H1 (cell line): ENCODE measurements at regions not wholly inside any gene's neighbourhood (a gene's known extent, or its start where the extent isn't known, plus 50 kb on each side); places are given as distances from the start of the nearest gene placed in this dataset.
A peak's percentile ranks its signal among the peaks of the same experiment; 100 is the strongest.

Source experiments
- CTCF ChIA-PET: fragments of 300-600 bp; sonication (Branson Sonifier 250); formaldehyde crosslinking; loops from one replicate; lab custom pipeline; 2021; ENCODE audit not compliant: partially characterized antibody; lab: Charles Lee
- POLR2A ChIA-PET: fragments of 300-600 bp; sonication (Branson Sonifier 250); formaldehyde crosslinking; loops from one replicate; lab custom pipeline; 2021; ENCODE audit warnings: inconsistent platforms; ENCODE audit not compliant: partially characterized antibody; lab: Charles Lee
- DNase-seq, 2 experiments: peaks; one replicate each; pipeline versions ENCODE4 v3.0.0 to v3.0.0-alpha.2; 2010 to 2022; ENCODE audit warnings: low spot score in 2 of 2, low read depth in 1 of 2, mixed read lengths in 1 of 2
- FAIRE-seq: peaks from 2 replicates; lab custom pipeline; 2011; peaks lifted over from hg19 to GRCh38; lab: Jason Lieb, UNC
- H2AFZ ChIP-seq: 2 replicates; pipeline ENCODE4 v1.8.1; 2012; ENCODE audit warnings: low read length, inconsistent platforms
- H2AK5ac ChIP-seq: 2 replicates; pipeline ENCODE4 v1.6.1; 2013; ENCODE audit warnings: low read depth, low read length
- H2BK120ac ChIP-seq: replicated peaks from 2 replicates; pipeline ENCODE3; 2013; ENCODE audit warnings: low read depth, low read length, inconsistent platforms
- H2BK12ac ChIP-seq: 2 replicates; pipeline ENCODE4 v1.6.1; 2013; ENCODE audit warnings: low read depth, low read length
- H2BK15ac ChIP-seq: 2 replicates; pipeline ENCODE4 v1.6.1; 2013; ENCODE audit warnings: low read length
- H2BK20ac ChIP-seq: 2 replicates; pipeline ENCODE4 v1.6.1; 2013; ENCODE audit warnings: low read length
- H2BK5ac ChIP-seq: 2 replicates; pipeline ENCODE4 v1.6.1; 2013; ENCODE audit warnings: low read depth, low read length
- H3K14ac ChIP-seq: 2 replicates; pipeline ENCODE4 v1.6.1; 2013; ENCODE audit warnings: inconsistent platforms; ENCODE audit not compliant: insufficient read length
- H3K18ac ChIP-seq: 2 replicates; pipeline ENCODE4 v1.6.1; 2013; ENCODE audit warnings: low read length; ENCODE audit errors: extremely low read depth
- H3K23ac ChIP-seq: 2 replicates; pipeline ENCODE4 v1.6.1; 2013; ENCODE audit warnings: inconsistent platforms; ENCODE audit not compliant: insufficient read length
- H3K23me2 ChIP-seq: 2 replicates; pipeline ENCODE4 v1.6.1; 2013; ENCODE audit warnings: low read depth, low read length
- H3K27ac ChIP-seq: 2 replicates; pipeline ENCODE4 v1.6.1; 2011; ENCODE audit warnings: low read depth, low read length, inconsistent platforms
- H3K27me3 ChIP-seq, 4 experiments: replicated peaks in 1 of 4; 1 replicate in 1 of 4; 2 replicates in 3 of 4; pipeline versions ENCODE4 v1.6.1 to v1.8.1; 2011 to 2013; ENCODE audit warnings: low read length in 3 of 4, mild to moderate bottlenecking in 3 of 4, inconsistent platforms in 2 of 4, mixed read lengths in 2 of 4, moderate library complexity in 1 of 4; ENCODE audit not compliant: control insufficient read depth in 3 of 4, insufficient read depth in 3 of 4; ENCODE audit errors: extremely low read depth in 1 of 4
- H3K36me3 ChIP-seq, 4 experiments: 2 replicates each; pipeline versions ENCODE4 v1.6.1 to v1.8.1; 2011 to 2013; ENCODE audit warnings: mild to moderate bottlenecking in 4 of 4, low read length in 3 of 4, moderate library complexity in 2 of 4, control low read depth in 1 of 4, inconsistent platforms in 1 of 4; ENCODE audit not compliant: insufficient read depth in 4 of 4, control insufficient read depth in 2 of 4
- H3K4ac ChIP-seq: replicated peaks from 2 replicates; pipeline ENCODE3; 2013; ENCODE audit warnings: low read length, low read depth, mixed read lengths, inconsistent platforms; ENCODE audit not compliant: insufficient read length
- H3K4me1 ChIP-seq, 4 experiments: replicated peaks in 1 of 4; 1 replicate in 1 of 4; 2 replicates in 3 of 4; pipeline versions ENCODE4 v1.6.1 to v1.8.1; 2011 to 2013; ENCODE audit warnings: low read length in 3 of 4, inconsistent platforms in 2 of 4, mixed read lengths in 1 of 4; ENCODE audit not compliant: insufficient read depth in 4 of 4, control insufficient read depth in 3 of 4
- H3K4me2 ChIP-seq, 2 experiments: 2 replicates each; pipeline versions ENCODE4 v1.6.1 to v1.8.1; 2011 to 2013; ENCODE audit warnings: low read depth in 2 of 2, low read length in 2 of 2, control low read depth in 1 of 2, inconsistent platforms in 1 of 2, mild to moderate bottlenecking in 1 of 2; ENCODE audit not compliant: insufficient read depth in 1 of 2
- H3K4me3 ChIP-seq, 4 experiments: fragments of 200-600, 300-600 bp in 1 of 4; sonication (generic), shearing (Covaris generic), sonication (Bioruptor Twin) in 1 of 4; 2 replicates each; pipeline versions ENCODE4 v1.5.1 to v1.8.1; 2011 to 2016; ENCODE audit warnings: low read length in 4 of 4, low read depth in 3 of 4, control low read depth in 2 of 4, inconsistent platforms in 2 of 4, mild to moderate bottlenecking in 2 of 4, mixed read lengths in 1 of 4, moderate library complexity in 1 of 4; ENCODE audit not compliant: insufficient read depth in 2 of 4; ENCODE audit errors: extremely low read depth in 1 of 4
- H3K56ac ChIP-seq: replicated peaks from 2 replicates; pipeline ENCODE3; 2013; ENCODE audit warnings: low read depth, mild to moderate bottlenecking, mixed read lengths, low read length, inconsistent platforms; ENCODE audit not compliant: insufficient read length
- H3K79me1 ChIP-seq: 2 replicates; pipeline ENCODE4 v1.6.1; 2013; ENCODE audit warnings: low read depth, low read length, control low read depth
- H3K79me2 ChIP-seq, 2 experiments: 2 replicates each; pipeline versions ENCODE4 v1.6.1 to v1.8.1; 2012 to 2013; ENCODE audit warnings: low read length in 2 of 2, mild to moderate bottlenecking in 2 of 2, inconsistent platforms in 1 of 2; ENCODE audit not compliant: insufficient read depth in 2 of 2, control insufficient read depth in 1 of 2
- H3K9ac ChIP-seq, 4 experiments: replicated peaks in 1 of 4; 1 replicate in 1 of 4; 2 replicates in 3 of 4; pipeline versions ENCODE4 v1.6.1 to v1.8.1; 2011 to 2013; ENCODE audit warnings: low read depth in 3 of 4, low read length in 3 of 4, control low read depth in 2 of 4, mild to moderate bottlenecking in 2 of 4, moderate library complexity in 2 of 4, inconsistent platforms in 1 of 4; ENCODE audit errors: extremely low read depth in 1 of 4
- H3K9me3 ChIP-seq, 2 experiments: 2 replicates each; pipeline versions ENCODE4 v1.6.1 to v1.8.1; 2012 to 2013; ENCODE audit warnings: mild to moderate bottlenecking in 2 of 2, moderate library complexity in 2 of 2, control low read depth in 1 of 2, inconsistent platforms in 1 of 2, low read depth in 1 of 2, low read length in 1 of 2, mixed read lengths in 1 of 2; ENCODE audit not compliant: insufficient read depth in 2 of 2
- H4K20me1 ChIP-seq, 2 experiments: replicated peaks in 1 of 2; 2 replicates each; pipeline versions ENCODE3 to v1.8.1; 2011 to 2013; ENCODE audit warnings: inconsistent platforms in 2 of 2, low read length in 2 of 2, mild to moderate bottlenecking in 1 of 2; ENCODE audit not compliant: insufficient read depth in 2 of 2, control insufficient read depth in 1 of 2
- H4K5ac ChIP-seq: 2 replicates; pipeline ENCODE4 v1.6.1; 2013; ENCODE audit warnings: low read length, low read depth, mixed read lengths, inconsistent platforms; ENCODE audit not compliant: insufficient read length
- H4K8ac ChIP-seq: 2 replicates; pipeline ENCODE4 v1.8.0; 2013; ENCODE audit warnings: mild to moderate bottlenecking, moderate library complexity, low read length, inconsistent platforms; ENCODE audit not compliant: insufficient read depth; ENCODE audit errors: extremely low read depth
- H4K91ac ChIP-seq: replicated peaks from 2 replicates; pipeline ENCODE3; 2013; ENCODE audit warnings: low read length, mixed read lengths, inconsistent platforms; ENCODE audit not compliant: insufficient read length
- EP300 ChIP-seq, 2 experiments: IDR thresholded peaks; 1 replicate in 1 of 2; 2 replicates in 1 of 2; pipeline ENCODE4 v1.6.1; 2011 to 2012; ENCODE audit warnings: low read depth in 2 of 2, low read length in 2 of 2, mild to moderate bottlenecking in 2 of 2, borderline replicate concordance in 1 of 2, inconsistent platforms in 1 of 2, moderate library complexity in 1 of 2
- JUN ChIP-seq: IDR thresholded peaks from 2 replicates; pipeline ENCODE4 v1.6.1; 2011; ENCODE audit warnings: low read depth, mild to moderate bottlenecking, improper control_type of control experiment, low read length
- TAF7 ChIP-seq: optimal IDR thresholded peaks from 2 replicates; pipeline ENCODE3; 2011; ENCODE audit warnings: low read depth, mild to moderate bottlenecking, inconsistent platforms, low read length, moderate library complexity, borderline replicate concordance
- ZNF274 ChIP-seq: IDR thresholded peaks from 2 replicates; pipeline ENCODE4 v1.7.0; 2012; ENCODE audit warnings: low read length, borderline replicate concordance; ENCODE audit errors: extremely low read depth
- WGBS, 2 experiments: shearing (Covaris generic) in 1 of 2; methylation state at CpG; one replicate each; pipeline versions ENCODE4 v1.1.6 to v1.1.7; 2013 to 2015; ENCODE audit warnings: low lambda C conversion rate in 2 of 2, mixed read lengths in 2 of 2, inconsistent platforms in 1 of 2, low coverage in 1 of 2, missing lambda C conversion rate in 1 of 2; ENCODE audit not compliant: insufficient replicate concordance in 2 of 2, insufficient coverage in 1 of 2, insufficient read length in 1 of 2; ENCODE audit errors: extremely low coverage in 1 of 2, missing lambda C conversion rate in 1 of 2; 5-methylcytosine and 5-hydroxymethylcytosine counted together

GRCh38 chr2:129906861-129907235, 72.6 kb upstream of the RAB6C start:
- no peak overlapping the region for H2BK120ac ChIP-seq
- H2AFZ ChIP-seq = no peak overlapping the region
- no peaks in the 10 kb centered on the region for H3K23me2 ChIP-seq
- TF ChIP-seq ZNF274 = no peak
- TF ChIP-seq TAF7 = no peak
- TF ChIP-seq JUN = no peak
- no peak for TF ChIP-seq EP300 (IDR thresholded peaks at IDR 0.05; ENCODE audit: borderline replicate concordance in 1 of 2, low read depth in 2 of 2, low read length in 2 of 2)
- TF ChIP-seq, all 59 proteins: peak for 0
- Histone ChIP-seq H3K23ac (no peak overlapping the region), H4K91ac (no peak overlapping the region), H2BK12ac (no peak overlapping the region), H2BK5ac (no peak overlapping the region), H3K27ac (no peak overlapping the region), H3K36me3 (no peaks in the 10 kb centered on the region), H3K18ac (no peak overlapping the region), H3K14ac (no peak overlapping the region), H4K20me1 (no peaks in the 10 kb centered on the region), H3K56ac (no peak overlapping the region), H2BK20ac (no peak overlapping the region), H2AK5ac (no peak overlapping the region), H3K79me2 (no peaks in the 10 kb centered on the region), H3K79me1 (no peaks in the 10 kb centered on the region), H3K4me2 (no peak overlapping the region), H3K9me3 (no peaks in the 10 kb centered on the region), H3K4me1 (peaks cover 0 to 3% (median 2%) of the 10 kb centered on the region in 4 experiments; a peak in 3 of 7 replicates), H3K9ac (no peak overlapping the region), H3K4ac (no peak overlapping the region), H3K4me3 (no peak overlapping the region), H4K5ac (no peak overlapping the region), H3K27me3 (no peaks in the 10 kb centered on the region), H4K8ac (peak overlapping the region; percentile 37; the same call in 1 of the 2 replicates), H2BK15ac (no peak overlapping the region)
- POLR2A ChIA-PET = interaction anchor here (1.1 kb wide), 1 partner anchor 19 kb away, joined by 3 read pairs; no protein-coding TSS in a partner anchor
- DNase-seq = peak in 1 of 2 experiments; percentile 30
- 92% methylated on average over 11 of the region's 11 CpGs; no CpG with 5 or more reads in 1 of the 2 experiments for WGBS, 2 experiments
- FAIRE-seq = no peak
- CTCF ChIA-PET = no interaction called here
